GM12878 (cell line): ENCODE measurements at regions not wholly inside any gene's neighbourhood (a gene's known extent, or its start where the extent isn't known, plus 50 kb on each side); places are given as distances from the start of the nearest gene placed in this dataset.

Source experiments
- ATAC-seq: fragments of 200-7000 bp; cut with Tn5 transposase; 3 replicates; pipeline ENCODE4 v1.9.1; 2020; ENCODE audit warnings: mild to moderate bottlenecking, moderate library complexity
- BruUV-seq: library from RNA; stranded (reverse); fragments of 400-500 nt; replicated peaks from 2 replicates; lab custom pipeline; 2021; lab: Mats Ljungman, UMichigan
- CTCF ChIA-PET: fragments of 300-600 bp; sonication (Branson Sonifier 250); formaldehyde crosslinking; extraction: SDS; loops from one replicate; lab custom pipeline; 2021; ENCODE audit warnings: inconsistent platforms; lab: Yijun Ruan, JAX
- POLR2A ChIA-PET: fragments of 350-600 bp; formaldehyde crosslinking; extraction: SDS; loops from one replicate; lab custom pipeline; 2021; ENCODE audit warnings: inconsistent platforms; lab: Charles Lee
- RAD21 ChIA-PET: fragments of 300-600 bp; sonication (Branson Sonifier 250); formaldehyde crosslinking; loops from one replicate; lab custom pipeline; 2023; ENCODE audit warnings: antibody characterized with exemption; ENCODE audit not compliant: unreplicated experiment; lab: Charles Lee
- SMC1A ChIA-PET: fragments of 300-600 bp; sonication (Branson Sonifier 250); formaldehyde crosslinking; loops from one replicate; lab custom pipeline; 2023; ENCODE audit not compliant: unreplicated experiment, uncharacterized antibody; lab: Charles Lee
- DNase-seq: peaks from one replicate; pipeline ENCODE4 v3.0.0-alpha.2; 2011; ENCODE audit warnings: low read depth, low spot score
- FAIRE-seq: peaks from 3 replicates; lab custom pipeline; 2011; peaks lifted over from hg19 to GRCh38; lab: Jason Lieb, UNC
- H2AFZ ChIP-seq: 2 replicates; pipeline ENCODE4 v1.6.0; 2011; ENCODE audit warnings: low read depth, low read length, control low read depth; ENCODE audit not compliant: control insufficient read depth
- H3K27ac ChIP-seq: 2 replicates; pipeline ENCODE4 v1.5.1; 2011; ENCODE audit warnings: control low read depth; ENCODE audit not compliant: control insufficient read depth, insufficient read depth
- H3K27me3 ChIP-seq, 2 experiments: replicated peaks in 1 of 2; 2 replicates each; pipeline versions ENCODE4 v1.6.0 to v1.6.1; 2011; ENCODE audit warnings: low read length in 1 of 2; ENCODE audit not compliant: control insufficient read depth in 2 of 2, insufficient read depth in 2 of 2
- H3K36me3 ChIP-seq, 2 experiments: 2 replicates each; pipeline ENCODE4 v1.5.1; 2011; ENCODE audit warnings: low read length in 1 of 2; ENCODE audit not compliant: control insufficient read depth in 2 of 2, insufficient read depth in 2 of 2
- H3K4me1 ChIP-seq: 2 replicates; pipeline ENCODE4 v1.6.1; 2011; ENCODE audit warnings: mild to moderate bottlenecking, low read length, moderate library complexity, mixed read lengths; ENCODE audit not compliant: control insufficient read depth, insufficient read depth
- H3K4me2 ChIP-seq: 2 replicates; pipeline ENCODE4 v1.6.0; 2011; ENCODE audit warnings: control low read depth; ENCODE audit not compliant: control insufficient read depth, insufficient read depth
- H3K4me3 ChIP-seq: fragments of 200-600 bp; sonication (generic); 2 replicates; pipeline ENCODE4 v1.5.1; 2016
- H3K79me2 ChIP-seq: 2 replicates; pipeline ENCODE4 v1.6.0; 2011; ENCODE audit warnings: low read length; ENCODE audit not compliant: control insufficient read depth, insufficient read depth
- H3K9ac ChIP-seq: 2 replicates; pipeline ENCODE4 v1.8.0; 2011; ENCODE audit warnings: low read length, control low read depth, mixed read lengths; ENCODE audit not compliant: control insufficient read depth, insufficient read depth
- H3K9me3 ChIP-seq: replicated peaks from 3 replicates; pipeline ENCODE4 v1.5.1; 2011; ENCODE audit warnings: mild to moderate bottlenecking, low read length; ENCODE audit not compliant: control insufficient read depth, insufficient read depth
- H4K20me1 ChIP-seq: 2 replicates; pipeline ENCODE4 v1.6.0; 2011; ENCODE audit not compliant: control insufficient read depth, insufficient read depth
- BCL11A ChIP-seq: IDR thresholded peaks from 2 replicates; pipeline ENCODE4 v1.6.1; 2011; ENCODE audit warnings: low read depth, low read length
- E2F4 ChIP-seq: IDR thresholded peaks from 2 replicates; pipeline ENCODE4 v1.6.1; 2012; ENCODE audit warnings: low read depth, low read length, improper control_type of control experiment
- GABPA ChIP-seq: IDR thresholded peaks from 2 replicates; pipeline ENCODE4 v1.6.1; 2014; ENCODE audit warnings: antibody characterized with exemption, low read depth, mild to moderate bottlenecking, inconsistent platforms
- HDGF ChIP-seq: fragments of 450-650 bp; IDR thresholded peaks from 2 replicates; pipeline ENCODE4 v1.6.1; 2016; ENCODE audit warnings: antibody characterized with exemption
- JUND ChIP-seq: IDR thresholded peaks from 2 replicates; pipeline ENCODE4 v1.6.1; 2012; ENCODE audit warnings: low read depth, mild to moderate bottlenecking, low read length, improper control_type of control experiment, moderate library complexity
- MTA3 ChIP-seq: IDR thresholded peaks from 2 replicates; pipeline ENCODE4 v1.6.1; 2012; ENCODE audit warnings: low read length, inconsistent platforms, borderline replicate concordance
- NFYA ChIP-seq: IDR thresholded peaks from 2 replicates; pipeline ENCODE4 v1.6.1; 2011; ENCODE audit warnings: low read depth, mild to moderate bottlenecking, low read length, improper control_type of control experiment, borderline replicate concordance
- NFYB ChIP-seq: IDR thresholded peaks from 2 replicates; pipeline ENCODE4 v1.6.1; 2011; ENCODE audit warnings: low read depth, mild to moderate bottlenecking, low read length, improper control_type of control experiment, moderate library complexity; ENCODE audit not compliant: insufficient read depth
- NR2C2 ChIP-seq: IDR thresholded peaks from 2 replicates; pipeline ENCODE4 v1.6.1; 2011; ENCODE audit warnings: borderline replicate concordance, low read depth; ENCODE audit not compliant: control insufficient read depth, insufficient read length
- PAX8 ChIP-seq: fragments of 450-650 bp; IDR thresholded peaks from 2 replicates; pipeline ENCODE4 v1.6.1; 2017; ENCODE audit warnings: mild to moderate bottlenecking, moderate library complexity
- RAD21 ChIP-seq: IDR thresholded peaks from 2 replicates; pipeline ENCODE4 v1.6.1; 2011; ENCODE audit warnings: mild to moderate bottlenecking, low read depth, low read length, moderate library complexity; ENCODE audit not compliant: insufficient read depth
- REST ChIP-seq: IDR thresholded peaks from 2 replicates; pipeline ENCODE4 v1.6.1; 2012; ENCODE audit warnings: mild to moderate bottlenecking, low read depth, low read length
- RUNX3 ChIP-seq: IDR thresholded peaks from 2 replicates; pipeline ENCODE4 v1.6.1; 2012; ENCODE audit warnings: low read length, inconsistent platforms
- STAT1 ChIP-seq: fragments of 450-650 bp; conservative IDR thresholded peaks from 2 replicates; pipeline ENCODE4 v1.6.1; 2014; ENCODE audit warnings: antibody characterized with exemption, mild to moderate bottlenecking
- ZBED1 ChIP-seq: IDR thresholded peaks from 2 replicates; pipeline ENCODE4 v1.6.1; 2016; ENCODE audit warnings: borderline replicate concordance
- ZNF384 ChIP-seq: IDR thresholded peaks from 2 replicates; pipeline ENCODE4 v1.6.1; 2012; ENCODE audit warnings: low read depth, mild to moderate bottlenecking, low read length, improper control_type of control experiment, borderline replicate concordance
- ZZZ3 ChIP-seq: IDR thresholded peaks from 2 replicates; pipeline ENCODE4 v1.6.1; 2011; ENCODE audit warnings: low read depth; ENCODE audit not compliant: control insufficient read depth, insufficient read length
- WGBS: methylation state at CpG from one replicate; pipeline ENCODE4 v1.1.6; 2016; ENCODE audit warnings: low lambda C conversion rate; ENCODE audit not compliant: insufficient replicate concordance, insufficient coverage; ENCODE audit errors: missing lambda C conversion rate; 5-methylcytosine and 5-hydroxymethylcytosine counted together
- in situ Hi-C: fragments of 300-500 bp; cut with MboI; formaldehyde crosslinking; loops from 9 replicates; pipeline ENCODE4 v1.14.3; 2018; ENCODE audit warnings: mixed read lengths
- intact Hi-C: fragments of 100-400 bp; cut with micrococcal nuclease; formaldehyde crosslinking; loops from one replicate; pipeline ENCODE4 v1.14.2; 2022; ENCODE audit not compliant: unreplicated experiment

- 19% methylated on average over 11 of the region's 11 CpGs for WGBS
- ChIA-PET RAD21 (no interaction called here), CTCF (no interaction called here), SMC1A (no interaction called here), POLR2A (no interaction called here)
- ATAC-seq: no peak
- H2AFZ ChIP-seq: no peak overlapping the region
- FAIRE-seq: no peak
- BruUV-seq: no TSS peak
- H3K4me2 ChIP-seq: no peak overlapping the region
- intact Hi-C loops (no loop called here), in situ Hi-C loops (no loop called here)
- H3K36me3 ChIP-seq: no peaks in the 10 kb centered on the region
- H3K9me3 ChIP-seq: no peaks in the 10 kb centered on the region; the same call in 2 of the 3 replicates
- H3K27ac ChIP-seq: no peak overlapping the region
- no peaks in the 10 kb centered on the region for H3K4me1 ChIP-seq
- no peak for TF ChIP-seq HDGF
- no peak for TF ChIP-seq E2F4
- no peak for TF ChIP-seq NFYB
- TF ChIP-seq NFYA: no peak
- no peak for TF ChIP-seq REST
- TF ChIP-seq RUNX3: no peak
- no peak for TF ChIP-seq RAD21
- no peak for TF ChIP-seq JUND
- no peak for TF ChIP-seq MTA3
- no peak for TF ChIP-seq NR2C2
- TF ChIP-seq PAX8: no peak
- no peak for TF ChIP-seq BCL11A
- TF ChIP-seq STAT1: no peak
- no peak for TF ChIP-seq ZNF384
- no peak for TF ChIP-seq ZBED1
- no peak for TF ChIP-seq ZZZ3
- no peak for TF ChIP-seq GABPA
- no peak overlapping the region for H3K4me3 ChIP-seq
- no peaks in the 10 kb centered on the region for H3K27me3 ChIP-seq
- H3K79me2 ChIP-seq: no peaks in the 10 kb centered on the region
- no peaks in the 10 kb centered on the region for H4K20me1 ChIP-seq
- H3K9ac ChIP-seq: no peak overlapping the region
- DNase-seq: no peak
Measured at GRCh38 chr20:60477958-60478357, 519.7 kb downstream of the CDH26 start.
